ENCODE measurements at regions not wholly inside any gene's neighbourhood (a gene's known extent, or its start where the extent isn't known, plus 50 kb on each side); places are given as distances from the start of the nearest gene placed in this dataset.

DNA sequence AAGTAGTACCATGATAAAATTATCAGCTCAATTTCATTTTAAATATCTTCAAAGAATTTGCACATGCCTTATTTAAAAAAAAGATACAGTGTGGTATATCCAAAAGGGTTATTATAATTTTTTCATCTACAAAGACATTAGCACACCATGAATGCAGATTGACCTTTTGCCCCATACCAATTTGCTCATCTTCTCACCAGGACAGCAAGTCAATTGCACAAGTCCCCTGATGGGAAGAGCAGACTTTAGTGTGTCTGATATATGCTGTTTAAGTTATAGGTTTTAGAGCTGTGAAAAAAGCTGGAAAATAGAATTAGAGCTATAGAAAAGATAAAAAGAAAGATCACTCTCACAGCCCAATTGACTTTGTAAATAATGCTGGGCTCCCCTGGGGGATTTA is 325.8 kb upstream of the CDH6 start (continued):
- TF ChIP-seq, protein P1, sequence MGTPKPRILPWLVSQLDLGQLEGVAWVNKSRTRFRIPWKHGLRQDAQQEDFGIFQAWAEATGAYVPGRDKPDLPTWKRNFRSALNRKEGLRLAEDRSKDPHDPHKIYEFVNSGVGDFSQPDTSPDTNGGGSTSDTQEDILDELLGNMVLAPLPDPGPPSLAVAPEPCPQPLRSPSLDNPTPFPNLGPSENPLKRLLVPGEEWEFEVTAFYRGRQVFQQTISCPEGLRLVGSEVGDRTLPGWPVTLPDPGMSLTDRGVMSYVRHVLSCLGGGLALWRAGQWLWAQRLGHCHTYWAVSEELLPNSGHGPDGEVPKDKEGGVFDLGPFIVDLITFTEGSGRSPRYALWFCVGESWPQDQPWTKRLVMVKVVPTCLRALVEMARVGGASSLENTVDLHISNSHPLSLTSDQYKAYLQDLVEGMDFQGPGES (IDR thresholded peaks at IDR 0.05; ENCODE audit: low read depth, low read length) = no peak

- TF ChIP-seq RFX5 (IDR thresholded peaks at IDR 0.05; ENCODE audit: low read length) (no peak), FOXM1 (IDR thresholded peaks at IDR 0.05; ENCODE audit: low read depth) (no peak), SMC3 (IDR thresholded peaks at IDR 0.05; ENCODE audit: low read depth, low read length) (no peak), MEF2A (IDR thresholded peaks at IDR 0.05; ENCODE audit: borderline replicate concordance, low read depth) (no peak), USF1 (IDR thresholded peaks at IDR 0.05; ENCODE audit: borderline replicate concordance, low read depth) (no peak), MXI1 (IDR thresholded peaks at IDR 0.05; ENCODE audit: low read depth, low read length) (no peak), EP300 (IDR thresholded peaks at IDR 0.05; ENCODE audit: borderline replicate concordance in 1 of 2, low read depth in 1 of 2, low read length in 1 of 2) (no peak)
- TF ChIP-seq, protein P2, sequence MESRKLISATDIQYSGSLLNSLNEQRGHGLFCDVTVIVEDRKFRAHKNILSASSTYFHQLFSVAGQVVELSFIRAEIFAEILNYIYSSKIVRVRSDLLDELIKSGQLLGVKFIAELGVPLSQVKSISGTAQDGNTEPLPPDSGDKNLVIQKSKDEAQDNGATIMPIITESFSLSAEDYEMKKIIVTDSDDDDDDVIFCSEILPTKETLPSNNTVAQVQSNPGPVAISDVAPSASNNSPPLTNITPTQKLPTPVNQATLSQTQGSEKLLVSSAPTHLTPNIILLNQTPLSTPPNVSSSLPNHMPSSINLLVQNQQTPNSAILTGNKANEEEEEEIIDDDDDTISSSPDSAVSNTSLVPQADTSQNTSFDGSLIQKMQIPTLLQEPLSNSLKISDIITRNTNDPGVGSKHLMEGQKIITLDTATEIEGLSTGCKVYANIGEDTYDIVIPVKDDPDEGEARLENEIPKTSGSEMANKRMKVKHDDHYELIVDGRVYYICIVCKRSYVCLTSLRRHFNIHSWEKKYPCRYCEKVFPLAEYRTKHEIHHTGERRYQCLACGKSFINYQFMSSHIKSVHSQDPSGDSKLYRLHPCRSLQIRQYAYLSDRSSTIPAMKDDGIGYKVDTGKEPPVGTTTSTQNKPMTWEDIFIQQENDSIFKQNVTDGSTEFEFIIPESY (IDR thresholded peaks at IDR 0.05; ENCODE audit: borderline replicate concordance, low read depth) = no peak
- POLR2A ChIA-PET = no interaction called here
- Histone ChIP-seq H3K27me3 (ENCODE audit: insufficient read depth) (no peaks in the 10 kb centered on the region), H3K9ac (no peak overlapping the region), H3K27ac (ENCODE audit: low read depth in 2 of 2, low read length in 1 of 2) (no peak overlapping the region), H3K4me1 (ENCODE audit: control insufficient read depth in 1 of 2, insufficient read depth in 2 of 2, low read depth in 1 of 2, low read length in 1 of 2) (no peaks in the 10 kb centered on the region), H2AFZ (ENCODE audit: low read depth) (no peak overlapping the region), H3K36me3 (replicated peaks in 1 of 2; ENCODE audit: control insufficient read depth in 1 of 2, insufficient read depth in 2 of 2, low read length in 1 of 2) (no peaks in the 10 kb centered on the region), H3K9me2 (no peaks in the 10 kb centered on the region), H3K4me2 (no peak overlapping the region), H3F3A (replicated peaks; ENCODE audit: insufficient read depth) (no peaks in the 10 kb centered on the region), H3K79me2 (ENCODE audit: insufficient read depth) (no peaks in the 10 kb centered on the region), H3K9me3 (no peaks in the 10 kb centered on the region), H4K20me1 (ENCODE audit: insufficient read depth) (no peaks in the 10 kb centered on the region), H3K4me3 (ENCODE audit: low read depth in 2 of 2, low read length in 1 of 2) (no peak overlapping the region)
- 39% methylated on average over 8 of the region's 8 CpGs for WGBS (ENCODE audit: low lambda C conversion rate)
- DNase-seq = no peak
- CTCF ChIA-PET = interaction anchor here (1.1 kb wide), 1 partner anchor 9 kb away, joined by 3 read pairs; no protein-coding TSS in a partner anchor
Observed at GRCh38 chr5:30866142-30866541, 327.3 kb upstream of the CDH6 start.

DNA sequence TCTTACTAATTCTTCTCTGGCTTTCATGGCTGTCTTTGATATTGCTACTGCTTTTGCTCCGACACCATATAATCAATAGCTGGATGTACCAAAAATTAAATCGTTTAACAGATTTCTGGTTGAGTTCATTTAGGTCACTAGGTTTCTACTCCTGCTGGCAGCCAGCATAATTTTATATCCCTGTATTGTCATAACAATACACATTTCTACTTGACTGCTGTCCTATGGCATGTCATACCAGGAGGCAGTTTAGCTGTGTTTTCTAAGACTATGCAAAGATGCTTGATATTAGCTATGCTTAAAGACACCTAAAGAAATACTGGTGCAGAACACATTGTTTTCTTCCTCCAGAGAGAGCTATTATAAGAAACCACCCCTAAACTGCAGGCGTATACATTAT is 337.2 kb upstream of the CDH6 start:
- DNase-seq = no peak
- Histone ChIP-seq H3K36me3 (replicated peaks in 1 of 2; ENCODE audit: control insufficient read depth in 1 of 2, insufficient read depth in 2 of 2, low read length in 1 of 2) (no peaks in the 10 kb centered on the region), H3K9me3 (no peaks in the 10 kb centered on the region), H4K20me1 (ENCODE audit: insufficient read depth) (no peaks in the 10 kb centered on the region), H3K79me2 (ENCODE audit: insufficient read depth) (no peaks in the 10 kb centered on the region), H3K9me2 (no peaks in the 10 kb centered on the region), H3K4me2 (no peak overlapping the region), H3K4me3 (ENCODE audit: low read depth in 2 of 2, low read length in 1 of 2) (no peak overlapping the region), H3F3A (replicated peaks; ENCODE audit: insufficient read depth) (no peaks in the 10 kb centered on the region), H2AFZ (ENCODE audit: low read depth) (no peak overlapping the region), H3K27ac (ENCODE audit: low read depth in 2 of 2, low read length in 1 of 2) (no peak overlapping the region), H3K27me3 (ENCODE audit: insufficient read depth) (peaks cover 6% of the 10 kb centered on the region; the same call in 1 of the 2 replicates), H3K9ac (no peak overlapping the region), H3K4me1 (ENCODE audit: control insufficient read depth in 1 of 2, insufficient read depth in 2 of 2, low read depth in 1 of 2, low read length in 1 of 2) (no peaks in the 10 kb centered on the region)
- ChIA-PET CTCF (no interaction called here), POLR2A (no interaction called here)
- 24% methylated on average over 3 of the region's 3 CpGs for WGBS (ENCODE audit: low lambda C conversion rate)
- TF ChIP-seq, protein P1 (IDR thresholded peaks at IDR 0.05; ENCODE audit: low read depth, low read length) = no peak
- TF ChIP-seq EP300 (IDR thresholded peaks at IDR 0.05; ENCODE audit: borderline replicate concordance in 1 of 2, low read depth in 1 of 2, low read length in 1 of 2) (no peak), FOSL2 (IDR thresholded peaks at IDR 0.05; ENCODE audit: borderline replicate concordance, low read depth) (no peak), USF1 (IDR thresholded peaks at IDR 0.05; ENCODE audit: borderline replicate concordance, low read depth) (no peak), POLR2AphosphoS5 (IDR thresholded peaks at IDR 0.05; ENCODE audit: low read depth, low read length) (no peak), REST (IDR thresholded peaks at IDR 0.05; ENCODE audit: low read depth, low read length) (no peak)

All from SK-N-SH (cell line).